HG02840 (cell line): ENCODE measurements at regions not wholly inside any gene's neighbourhood (a gene's known extent, or its start where the extent isn't known, plus 50 kb on each side); places are given as distances from the start of the nearest gene placed in this dataset.
"Not testable (repeated sequence)": the region's sequence is repeated elsewhere in the genome, so short reads cannot be mapped to it uniquely, and the experiment has no call there.

Experiments used
- ATAC-seq: cut with Tn5 transposase; IDR thresholded peaks from one replicate; pipeline ENCODE4 v1.9.1; 2021; ENCODE audit warnings: mild to moderate bottlenecking, moderate library complexity, moderate number of reproducible peaks; ENCODE audit not compliant: unreplicated experiment, low FRiP score

DNA sequence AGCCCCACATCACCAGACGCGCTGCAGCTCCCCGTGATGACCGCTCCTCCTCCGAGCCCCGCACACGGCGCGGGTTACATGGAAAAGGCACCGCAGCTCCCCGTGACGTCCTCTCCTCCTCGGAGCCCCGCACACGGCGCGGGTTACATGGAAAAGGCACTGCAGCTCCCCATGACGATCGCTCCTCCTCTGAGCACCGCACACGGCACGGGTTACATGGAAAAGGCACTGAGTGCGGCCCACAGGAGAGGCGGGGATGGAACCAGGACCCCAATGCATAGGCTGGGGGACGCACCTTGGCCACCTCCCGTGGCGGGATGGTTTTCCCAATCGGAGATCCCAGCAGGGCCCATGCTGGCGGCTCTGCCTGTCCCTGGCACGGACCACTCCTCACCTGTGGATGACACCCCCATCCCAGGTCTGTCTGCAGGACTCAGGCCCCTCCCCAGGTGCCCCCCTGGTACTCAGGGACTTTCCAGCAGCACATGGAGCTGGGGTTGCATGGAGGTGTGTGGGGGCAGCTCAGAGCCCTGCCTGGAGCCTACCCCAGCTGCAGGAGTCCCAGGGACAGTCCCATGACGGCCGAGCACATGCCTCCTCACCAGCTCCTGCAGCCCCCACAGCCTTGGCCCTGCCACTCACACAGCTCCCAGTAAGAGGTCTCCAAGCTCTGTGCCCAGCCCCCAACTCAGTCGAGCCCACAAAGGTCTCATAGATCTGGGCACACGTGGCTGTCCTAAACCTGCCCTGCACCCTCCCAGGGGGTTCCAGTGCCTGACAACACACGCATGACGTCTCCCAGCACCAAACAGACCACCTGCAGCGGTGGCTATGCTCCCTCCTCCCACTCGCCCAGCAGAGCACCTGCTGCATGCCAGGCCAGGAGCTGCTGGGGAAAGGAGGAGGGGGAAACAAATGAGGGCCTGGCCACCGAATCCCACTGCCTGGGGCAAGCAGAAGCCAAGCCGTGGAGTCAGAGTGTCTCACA, 166.6 kb downstream of the BRD1 start:
- no peak for ATAC-seq

DNA sequence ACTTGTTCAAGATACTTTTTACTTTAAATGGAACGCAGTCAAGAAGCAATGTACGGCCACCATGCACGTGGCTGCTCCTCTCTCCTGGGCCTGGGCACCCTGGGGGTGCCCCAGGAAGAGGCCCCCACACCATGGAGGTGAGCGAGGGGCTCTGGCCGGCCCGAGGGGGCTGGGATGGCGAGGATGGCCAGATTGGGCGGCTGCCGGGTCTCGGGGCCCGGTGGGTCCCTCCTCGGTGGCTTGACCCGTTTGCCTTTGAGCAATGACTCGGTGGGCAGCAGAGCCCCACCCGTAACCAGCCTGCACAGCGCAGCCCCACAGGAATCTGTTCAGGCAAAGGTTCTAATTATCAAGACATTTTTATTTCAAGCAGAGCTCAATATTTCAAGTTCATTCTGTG, 167.4 kb downstream of the BRD1 start:
- ATAC-seq = no peak

DNA sequence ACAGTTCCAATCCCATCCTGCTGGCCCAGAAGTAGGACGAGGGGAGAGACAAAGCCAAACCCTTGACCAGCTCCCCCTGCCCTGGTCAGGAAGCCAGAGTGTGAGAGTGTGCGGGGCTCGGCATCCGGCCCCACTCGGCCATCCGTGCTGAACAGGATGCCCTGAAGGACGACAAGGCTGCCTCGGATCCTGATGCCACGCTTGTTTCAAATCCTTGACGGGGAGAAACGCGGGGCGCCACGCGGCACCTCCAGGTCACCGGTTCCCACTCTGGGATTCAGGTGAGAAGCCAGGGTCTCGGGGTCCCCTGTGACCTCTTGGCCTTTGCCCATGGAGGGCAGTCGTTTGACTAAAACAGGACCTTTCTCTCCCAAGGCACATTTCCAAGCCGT, 167.8 kb downstream of the BRD1 start:
- no peak for ATAC-seq

DNA sequence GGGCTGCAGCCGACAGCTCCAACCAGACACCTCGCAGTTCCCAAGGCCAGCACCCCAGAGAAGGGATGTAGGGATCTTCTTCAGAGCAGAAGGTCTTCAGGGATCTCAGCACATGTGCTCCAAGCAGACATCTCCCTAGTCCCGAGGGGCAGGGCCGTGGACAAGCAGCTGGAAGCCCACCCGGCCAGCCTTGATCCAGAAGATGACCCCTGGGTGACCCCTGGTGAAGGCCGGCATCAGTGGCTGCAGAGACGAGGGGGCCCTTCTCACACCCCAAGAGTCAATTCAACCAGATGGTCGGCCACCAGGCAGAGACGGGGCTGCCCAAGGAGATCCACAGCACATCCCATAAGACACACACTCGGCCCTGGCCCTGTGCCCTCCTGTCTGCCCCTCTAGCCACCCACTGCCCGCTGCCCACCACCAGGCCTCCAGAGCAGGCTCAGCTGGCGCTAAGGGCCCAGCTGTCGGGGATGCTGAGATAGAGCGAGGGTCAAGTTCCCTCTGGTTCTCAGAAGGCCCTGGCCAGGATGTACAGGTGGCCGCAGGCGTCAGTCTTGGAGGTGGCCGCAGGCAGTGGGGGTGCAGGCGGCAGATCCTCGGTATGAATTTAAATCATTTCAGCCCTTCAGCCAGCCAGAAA, 168.3 kb downstream of the BRD1 start:
- no peak for ATAC-seq

DNA sequence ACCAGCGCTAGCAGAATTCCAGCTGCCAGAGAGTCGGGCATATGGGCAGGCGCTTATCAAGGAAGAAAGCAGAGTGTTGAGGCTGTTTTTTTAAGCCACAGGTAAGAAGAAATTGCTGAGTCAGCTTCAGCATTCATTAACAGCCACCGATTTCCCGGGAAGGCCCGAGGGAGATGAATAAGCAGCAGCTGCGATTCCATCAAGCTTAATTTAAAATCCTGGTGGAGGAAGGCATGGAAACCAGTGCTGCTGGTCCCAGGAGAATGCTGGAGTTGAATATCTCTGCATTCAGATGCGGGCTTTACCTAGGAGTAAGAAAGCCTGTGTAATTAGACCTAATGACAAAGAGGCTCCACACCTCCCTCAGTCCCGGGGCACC, 168.8 kb downstream of the BRD1 start:
- no peak for ATAC-seq

DNA sequence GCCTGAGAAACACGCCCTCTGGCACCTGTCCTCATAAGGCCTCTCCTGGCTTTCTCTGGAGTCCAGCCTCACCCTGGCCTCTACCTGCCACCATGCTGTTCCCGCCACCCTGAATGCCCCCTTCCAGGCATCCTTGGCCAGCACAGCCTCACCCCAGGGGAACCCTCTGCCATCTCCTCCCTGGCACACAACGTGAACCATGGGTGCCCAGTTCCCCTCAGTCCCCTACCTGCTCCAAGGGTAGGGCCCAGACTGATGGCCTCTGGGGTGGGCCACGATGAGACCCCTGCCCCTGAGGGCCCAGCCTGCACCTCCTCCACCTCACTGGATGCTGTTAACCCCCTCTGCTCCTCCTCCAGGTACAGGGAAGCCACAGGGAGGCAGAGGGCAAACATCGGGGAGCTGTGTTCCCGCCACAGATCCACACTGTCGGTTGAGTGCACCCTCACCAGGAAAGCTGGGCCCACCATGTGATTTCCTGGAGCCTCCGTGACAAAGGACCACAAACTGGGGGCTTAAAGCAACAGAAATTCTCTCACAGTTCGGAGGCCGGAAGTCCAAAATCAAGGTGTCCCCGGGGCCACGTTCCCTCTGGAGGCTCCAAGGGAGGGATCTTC, 169.6 kb downstream of the BRD1 start:
- no peak for ATAC-seq

DNA sequence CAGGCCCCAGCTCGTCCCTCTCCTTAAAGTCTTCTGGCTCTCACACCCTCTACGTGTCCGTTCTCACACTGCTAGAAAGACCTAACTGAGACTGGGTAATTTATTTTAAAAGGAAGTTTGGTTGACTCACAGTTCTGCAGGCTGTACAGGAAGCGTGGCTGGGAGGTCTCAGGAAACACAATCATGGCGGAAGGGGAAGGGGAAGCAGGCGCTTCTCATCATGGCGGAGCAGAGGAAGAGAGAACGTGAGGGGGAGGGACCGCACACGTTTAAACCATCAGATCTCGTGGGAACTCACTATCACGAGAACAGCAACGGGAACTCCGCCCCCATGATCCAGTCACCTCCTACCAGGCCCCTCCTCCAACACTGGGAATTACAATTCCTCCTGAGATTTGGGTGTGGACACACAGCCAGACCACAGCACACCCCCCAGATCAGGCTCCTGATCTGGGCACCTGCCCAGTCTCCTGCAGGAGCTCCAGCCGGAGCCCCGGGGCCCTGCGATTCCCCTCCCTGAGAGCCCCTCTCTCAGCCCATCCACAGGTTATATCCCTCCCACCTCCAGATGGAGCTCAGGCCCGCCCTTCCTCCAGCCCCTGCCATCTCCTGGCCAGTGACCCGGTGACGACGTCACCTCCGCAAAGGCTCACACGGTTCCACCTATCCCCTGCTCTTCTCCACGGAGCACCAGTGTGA, 170.2 kb downstream of the BRD1 start:
- no peak for ATAC-seq

DNA sequence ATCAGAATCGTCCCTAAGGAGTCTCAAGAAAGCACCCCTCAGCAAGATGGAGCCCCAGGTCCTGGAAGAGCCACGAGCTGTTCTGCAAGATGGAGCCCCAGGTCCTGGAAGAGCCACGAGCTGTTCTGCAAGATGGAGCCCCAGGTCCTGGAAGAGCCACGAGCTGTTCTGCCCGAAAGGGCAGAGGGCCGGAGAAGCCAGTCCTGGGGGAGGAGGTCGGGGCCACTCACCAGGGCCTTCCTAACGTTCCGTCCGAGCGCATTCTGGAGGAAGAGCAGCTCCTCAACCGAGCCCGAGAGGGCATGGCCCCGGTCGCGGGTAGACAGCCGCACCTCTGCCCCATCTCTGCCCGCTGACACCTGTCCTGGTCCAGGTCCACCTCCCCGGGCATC, 170.8 kb downstream of the BRD1 start:
- ATAC-seq = not testable (repeated sequence)

DNA sequence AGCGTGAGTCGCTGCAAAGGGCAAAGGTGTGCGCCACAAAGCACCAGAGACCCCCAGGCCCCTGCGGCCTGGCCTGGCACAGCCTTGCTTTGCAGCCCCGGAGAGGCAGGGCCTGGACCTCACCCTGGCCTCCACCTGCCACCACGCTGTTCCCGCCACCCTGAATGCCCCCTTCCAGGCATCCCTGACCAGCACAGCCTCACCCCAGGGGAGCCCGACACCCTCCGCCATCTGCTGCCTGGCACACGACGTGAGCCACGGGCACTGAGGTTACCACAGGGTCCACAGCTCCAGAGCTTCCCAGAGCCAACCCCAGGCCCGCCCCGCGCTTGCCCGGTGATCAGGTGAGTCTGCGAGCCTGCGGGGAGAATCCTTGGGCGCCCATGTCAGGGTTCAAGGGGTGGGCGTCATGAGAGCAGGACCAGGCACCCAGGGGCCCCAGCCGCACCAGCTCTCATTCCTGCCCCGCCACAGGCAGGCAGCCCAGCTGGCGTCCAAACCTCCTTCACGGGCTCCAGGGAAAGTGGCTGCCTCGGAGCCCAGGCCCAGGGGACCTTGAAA, 171.3 kb downstream of the BRD1 start:
- ATAC-seq = no peak

DNA sequence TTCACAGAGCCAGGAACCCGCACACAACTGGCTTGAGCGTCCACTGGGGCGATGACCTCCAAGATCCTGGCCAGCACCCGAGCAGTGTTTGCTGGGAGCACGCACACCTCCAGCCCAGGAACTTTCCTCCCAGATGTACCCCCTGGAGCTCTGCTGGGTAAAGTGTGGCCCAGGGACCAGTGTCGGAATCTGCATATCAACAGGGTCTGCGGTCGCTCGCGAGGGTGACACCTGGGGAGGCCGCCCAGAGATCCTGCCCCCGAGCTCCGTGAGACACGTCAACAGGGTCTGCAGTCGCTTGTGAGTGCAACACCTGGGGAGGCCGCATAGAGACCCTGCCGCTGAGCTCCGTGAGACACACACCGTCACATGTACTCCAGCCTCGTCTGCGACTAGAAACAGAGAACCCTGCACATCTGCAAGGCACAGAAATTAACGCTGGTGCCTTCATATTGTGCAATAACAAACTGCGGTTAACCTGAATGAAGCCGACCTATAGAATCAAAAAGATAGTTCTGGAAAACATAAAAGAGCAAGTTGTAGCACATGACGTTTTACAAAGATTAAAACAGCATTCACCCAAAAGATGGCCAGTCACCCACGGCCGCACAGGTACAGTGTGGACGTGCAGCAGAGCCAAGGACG, 172.4 kb downstream of the BRD1 start:
- no peak for ATAC-seq

DNA sequence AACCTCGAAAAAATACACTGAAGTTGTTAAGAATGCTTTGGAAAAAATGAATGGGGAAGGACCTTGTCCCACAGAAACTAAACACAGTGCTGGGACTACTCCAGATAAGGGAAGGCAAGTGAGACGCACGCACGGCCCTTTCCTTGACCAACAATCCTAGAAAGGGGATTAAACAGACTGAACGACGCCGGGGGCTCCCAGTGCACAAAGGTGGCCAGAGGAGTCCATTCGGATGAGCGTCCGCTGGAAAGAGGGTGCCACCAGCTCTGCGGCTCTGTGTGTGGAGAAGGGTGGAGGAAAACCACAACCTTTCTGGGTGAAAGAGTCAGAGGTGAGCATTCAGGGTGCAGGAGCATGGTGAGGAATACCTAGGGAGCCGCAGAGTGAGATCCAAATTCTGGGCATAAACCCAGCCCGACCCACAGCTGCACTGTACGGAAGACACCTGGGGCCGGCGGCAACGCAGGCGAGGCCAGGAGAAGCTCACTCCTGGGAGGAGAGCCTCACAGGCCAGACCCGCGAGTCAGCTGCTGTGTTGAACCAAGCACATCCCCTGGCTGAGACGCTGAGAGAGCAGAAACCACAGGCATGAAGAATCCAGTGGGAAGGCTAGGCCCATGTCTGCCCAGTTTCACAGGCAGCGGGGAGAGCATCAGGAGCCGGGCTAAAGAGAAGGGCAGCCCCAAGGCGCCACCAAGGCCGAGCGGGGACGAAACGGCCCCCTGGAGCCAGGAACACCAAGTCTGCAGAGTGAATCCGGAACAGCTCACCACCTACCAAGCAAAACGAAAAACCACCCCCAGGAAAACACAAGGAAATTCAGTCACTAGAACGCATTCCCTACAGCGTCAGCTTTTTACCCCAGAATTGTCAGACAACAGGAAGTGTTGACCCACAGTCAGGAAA, 177.1 kb downstream of the BRD1 start:
- ATAC-seq = no peak

DNA sequence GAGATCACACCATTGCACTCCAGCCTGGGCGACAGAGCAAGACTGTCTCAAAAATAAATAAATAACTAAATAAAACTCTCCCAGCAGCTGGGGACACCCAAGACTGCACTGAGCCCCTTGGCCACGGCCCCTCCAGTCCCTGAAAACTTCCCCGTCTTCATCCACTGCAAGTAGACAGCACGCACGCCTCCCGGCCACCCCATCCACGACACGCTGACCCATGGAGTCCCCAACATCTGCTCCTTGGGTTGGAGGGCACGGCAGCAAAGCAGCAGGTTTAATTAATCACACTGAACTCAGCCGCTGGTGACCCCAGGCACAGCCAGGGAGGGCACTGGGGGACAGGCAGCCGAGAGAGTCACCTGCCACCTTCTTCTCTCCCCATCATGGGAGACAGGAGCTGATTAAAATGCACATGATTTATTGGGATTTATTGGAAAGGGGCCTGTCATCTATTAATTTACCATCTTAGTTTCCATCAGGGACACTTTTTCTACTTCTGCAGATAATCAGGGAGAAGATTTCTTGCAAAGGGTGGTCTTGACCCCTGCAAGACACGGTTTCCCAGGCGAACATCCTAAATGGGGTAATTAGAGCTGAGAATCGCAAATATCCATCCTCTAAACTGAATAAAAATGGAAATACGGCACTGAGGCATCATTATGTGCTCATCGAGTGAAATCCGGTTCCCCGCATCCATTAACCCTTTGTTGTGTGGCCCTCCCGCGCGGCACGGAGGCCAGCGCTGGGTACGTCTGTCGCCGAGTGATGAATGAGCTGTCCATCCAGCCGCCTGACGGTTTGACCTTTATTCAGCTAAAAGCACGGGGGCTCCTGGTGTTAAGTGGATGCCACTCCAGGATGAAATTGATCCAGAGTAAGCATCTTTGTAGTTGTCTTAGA, 178.3 kb downstream of the BRD1 start:
- no peak for ATAC-seq

DNA sequence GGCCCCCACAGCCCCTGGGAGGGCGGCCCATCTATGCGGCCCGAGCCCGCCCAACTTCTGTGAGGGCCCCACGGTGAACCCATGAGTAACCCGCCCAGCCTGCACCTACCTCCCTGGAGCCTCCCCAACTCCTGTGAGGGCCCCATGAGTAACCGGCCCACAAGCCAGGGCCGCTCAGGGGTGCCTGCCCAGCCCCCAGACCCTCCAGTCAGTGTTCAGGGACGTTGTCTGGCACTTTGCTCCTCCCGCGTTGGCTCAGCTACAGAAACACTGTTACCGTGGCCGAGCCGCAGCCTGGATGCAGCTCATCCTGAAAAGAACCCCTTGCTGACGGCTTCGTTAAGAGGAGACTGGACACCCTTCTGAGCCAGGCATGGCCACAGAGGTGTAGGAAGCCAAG, 179.6 kb downstream of the BRD1 start:
- ATAC-seq = no peak

DNA sequence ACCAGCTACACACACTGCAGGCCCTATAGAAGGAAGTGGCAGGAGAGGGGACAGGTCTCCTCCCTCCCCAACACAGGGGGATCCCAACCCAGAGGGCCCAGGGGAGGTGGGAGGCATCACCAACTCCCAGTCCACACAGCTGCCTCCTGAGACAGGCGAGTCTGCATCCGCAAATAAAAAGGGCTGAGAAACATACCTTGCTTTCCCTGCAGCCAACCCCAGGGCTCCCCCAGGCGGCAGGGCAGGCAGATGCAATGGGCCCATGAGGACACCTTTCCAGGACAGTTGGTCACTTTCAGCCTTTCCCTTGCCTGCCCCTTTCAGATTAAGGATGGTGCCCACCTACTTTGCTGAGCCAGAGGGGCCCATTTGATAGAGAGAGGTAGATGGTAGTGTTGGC, 180.0 kb downstream of the BRD1 start:
- no peak for ATAC-seq

DNA sequence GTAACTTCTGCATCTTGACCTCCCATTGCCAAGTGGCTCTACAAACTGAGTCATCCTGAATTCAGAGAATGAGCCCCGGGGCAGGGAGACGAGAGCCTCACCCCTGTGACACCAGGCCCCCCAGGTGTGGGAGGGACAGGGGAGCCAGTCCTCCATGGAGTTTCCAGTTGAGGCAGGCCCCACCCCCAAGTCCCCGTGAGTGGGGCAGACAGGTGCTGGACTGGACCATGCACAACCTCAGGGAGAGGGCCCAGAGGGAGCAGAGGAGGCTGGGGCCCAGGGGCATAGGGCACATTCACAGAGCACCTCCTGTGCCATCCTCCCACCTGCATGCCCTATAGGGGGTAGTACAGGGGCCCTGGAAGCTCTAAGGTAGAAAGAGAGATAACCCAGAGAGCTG, 180.8 kb downstream of the BRD1 start:
- no peak for ATAC-seq

DNA sequence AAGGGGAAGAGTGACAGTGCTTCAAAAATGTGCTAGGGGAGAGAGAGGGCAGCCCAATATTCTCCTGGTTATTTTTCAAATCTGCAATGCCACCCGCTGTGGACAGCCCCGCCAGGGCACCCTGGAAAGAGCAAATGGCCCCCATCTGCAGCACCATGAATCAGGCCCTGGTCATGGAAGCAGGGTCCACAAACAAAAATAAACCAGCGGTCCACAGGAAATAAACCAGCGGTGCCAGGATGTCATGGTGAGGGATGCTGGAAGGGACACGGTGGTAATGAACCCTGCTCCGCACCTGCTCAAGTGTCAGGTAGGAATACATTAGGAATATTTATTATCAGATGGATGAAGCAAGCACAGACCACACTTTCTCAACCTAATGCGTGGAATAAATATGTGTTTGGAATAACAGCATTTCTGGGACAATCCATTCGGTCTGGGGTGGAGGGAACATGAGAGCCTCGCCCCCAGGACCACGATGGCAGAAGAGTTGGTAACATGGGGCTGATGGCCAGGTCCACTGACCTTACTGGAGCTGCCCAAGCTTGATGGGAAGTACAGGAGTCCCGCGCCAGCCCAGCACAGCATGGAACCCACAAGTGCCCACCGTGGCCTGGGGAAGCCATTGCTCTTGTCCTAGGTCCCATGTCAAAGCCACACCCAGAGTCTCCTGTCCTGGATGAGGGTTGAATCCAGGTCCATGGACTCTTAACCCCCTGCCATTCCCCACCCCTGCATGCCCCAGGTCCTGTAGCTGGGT, 181.7 kb downstream of the BRD1 start:
- ATAC-seq = no peak

DNA sequence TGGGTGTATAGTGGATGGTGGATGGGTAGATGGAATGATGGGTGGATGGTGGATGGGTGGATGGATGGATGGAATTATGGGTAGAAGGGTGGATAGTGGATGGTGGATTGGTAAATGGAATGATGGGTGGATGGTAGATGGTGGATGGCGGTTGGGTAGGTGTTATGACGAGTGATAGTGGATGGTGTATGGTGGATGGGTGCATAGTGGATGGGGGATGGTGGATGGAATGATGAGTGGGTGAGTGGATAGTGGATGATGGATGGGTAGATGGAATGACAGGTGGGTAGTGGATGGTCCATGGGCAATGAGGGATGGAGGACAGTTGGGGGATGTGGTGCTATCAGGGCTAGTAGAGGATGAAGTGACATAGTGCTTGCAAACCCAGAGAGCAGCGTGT, 182.4 kb downstream of the BRD1 start:
- ATAC-seq = no peak
